ENCODE measurements at regions not wholly inside any gene's neighbourhood (a gene's known extent, or its start where the extent isn't known, plus 50 kb on each side); places are given as distances from the start of the nearest gene placed in this dataset.

GRCh38 chr17:11140043-11140442 is 101.0 kb upstream of the SHISA6 start:
- Histone ChIP-seq H3K9me3 (ENCODE audit: low read length) (no peaks in the 10 kb centered on the region), H2AFZ (ENCODE audit: low read length) (no peak overlapping the region), H3K4me1 (ENCODE audit: insufficient read depth, low read length, poor library complexity, severe bottlenecking) (no peaks in the 10 kb centered on the region), H3K9me2 (ENCODE audit: insufficient read depth, low read length) (no peaks in the 10 kb centered on the region), H3K36me3 (ENCODE audit: insufficient read depth, low read length) (no peaks in the 10 kb centered on the region), H3K27ac (ENCODE audit: low read depth, low read length, poor library complexity, severe bottlenecking) (no peak overlapping the region), H3K79me2 (ENCODE audit: insufficient read depth, low read depth, low read length) (no peaks in the 10 kb centered on the region), H3K4me2 (ENCODE audit: low read length) (no peak overlapping the region), H4K20me1 (ENCODE audit: insufficient read depth, low read length) (no peaks in the 10 kb centered on the region), H3K4me3 (ENCODE audit: low read depth, low read length, poor library complexity, severe bottlenecking) (no peak overlapping the region)
- TF ChIP-seq EZH2phosphoT487 (IDR thresholded peaks at IDR 0.05; ENCODE audit: borderline replicate concordance, low read depth, low read length) = no peak
- TF ChIP-seq CTCF (conservative IDR thresholded peaks at IDR 0.05; ENCODE audit: low read length) = no peak
- ChIA-PET POLR2A (no interaction called here), CTCF (ENCODE audit: unreplicated experiment) (interaction anchor here (1.2 kb wide), 1 partner anchor 264 kb away, joined by 3 read pairs; no protein-coding TSS in a partner anchor)
- DNase-seq (ENCODE audit: low spot score) = no peak
- intact Hi-C loops (cut with micrococcal nuclease; ENCODE audit: unreplicated experiment) = loop anchor here (5.0 kb wide), 1 partner anchor 263 kb away; no protein-coding TSS in a partner anchor
- no TSS peak for BruUV-seq (replicated peaks)

GRCh38 chr17:11138023-11138422 is 103.0 kb upstream of the SHISA6 start:
- Histone ChIP-seq H3K4me2 (ENCODE audit: low read length) (no peak overlapping the region), H3K79me2 (ENCODE audit: insufficient read depth, low read depth, low read length) (no peaks in the 10 kb centered on the region), H3K9me2 (ENCODE audit: insufficient read depth, low read length) (no peaks in the 10 kb centered on the region), H4K20me1 (ENCODE audit: insufficient read depth, low read length) (no peaks in the 10 kb centered on the region), H3K36me3 (ENCODE audit: insufficient read depth, low read length) (no peaks in the 10 kb centered on the region), H3K4me3 (ENCODE audit: low read depth, low read length, poor library complexity, severe bottlenecking) (no peak overlapping the region), H3K27ac (ENCODE audit: low read depth, low read length, poor library complexity, severe bottlenecking) (no peak overlapping the region), H3K4me1 (ENCODE audit: insufficient read depth, low read length, poor library complexity, severe bottlenecking) (no peaks in the 10 kb centered on the region), H3K9me3 (ENCODE audit: low read length) (no peaks in the 10 kb centered on the region), H2AFZ (ENCODE audit: low read length) (no peak overlapping the region)
- no peak for DNase-seq (ENCODE audit: low spot score)
- CTCF ChIA-PET (ENCODE audit: unreplicated experiment) = no interaction called here
- no TSS peak for BruUV-seq (replicated peaks)
- no peak for TF ChIP-seq CTCF (conservative IDR thresholded peaks at IDR 0.05; ENCODE audit: low read length)
- no peak for TF ChIP-seq EZH2phosphoT487 (IDR thresholded peaks at IDR 0.05; ENCODE audit: borderline replicate concordance, low read depth, low read length)
- intact Hi-C loops (cut with micrococcal nuclease; ENCODE audit: unreplicated experiment) = no loop called here
- POLR2A ChIA-PET = no interaction called here

GRCh38 chr17:11135819-11136218 is 105.2 kb upstream of the SHISA6 start:
- CTCF ChIA-PET (ENCODE audit: unreplicated experiment) = no interaction called here
- H3K36me3 ChIP-seq (ENCODE audit: insufficient read depth, low read length) = no peaks in the 10 kb centered on the region

More at GRCh38 chr17:11135819-11136218, 105.2 kb upstream of the SHISA6 start:
- no peak overlapping the region for H3K4me3 ChIP-seq (ENCODE audit: low read depth, low read length, poor library complexity, severe bottlenecking)
- no peaks in the 10 kb centered on the region for H4K20me1 ChIP-seq (ENCODE audit: insufficient read depth, low read length)
- no peak for DNase-seq (ENCODE audit: low spot score)
- TF ChIP-seq CTCF (conservative IDR thresholded peaks at IDR 0.05; ENCODE audit: low read length) (no peak), EZH2phosphoT487 (IDR thresholded peaks at IDR 0.05; ENCODE audit: borderline replicate concordance, low read depth, low read length) (no peak)
- H3K4me2 ChIP-seq (ENCODE audit: low read length) = no peak overlapping the region
- POLR2A ChIA-PET = no interaction called here
- H3K9me2 ChIP-seq (ENCODE audit: insufficient read depth, low read length) = no peaks in the 10 kb centered on the region
- H3K27ac ChIP-seq (ENCODE audit: low read depth, low read length, poor library complexity, severe bottlenecking) = no peak overlapping the region
- no TSS peak for BruUV-seq (replicated peaks)
- H3K9me3 ChIP-seq (ENCODE audit: low read length) = no peaks in the 10 kb centered on the region
- H2AFZ ChIP-seq (ENCODE audit: low read length) = no peak overlapping the region
- no peaks in the 10 kb centered on the region for H3K4me1 ChIP-seq (ENCODE audit: insufficient read depth, low read length, poor library complexity, severe bottlenecking)
- intact Hi-C loops (cut with micrococcal nuclease; ENCODE audit: unreplicated experiment) = no loop called here
- no peaks in the 10 kb centered on the region for H3K79me2 ChIP-seq (ENCODE audit: insufficient read depth, low read depth, low read length)
